ENCODE measurements at regions not wholly inside any gene's neighbourhood (a gene's known extent, or its start where the extent isn't known, plus 50 kb on each side); places are given as distances from the start of the nearest gene placed in this dataset.

GRCh38 chr17:15894913-15895658 lies 49.8 kb upstream of the ADORA2B start:
- no peak for DNase-seq (ENCODE audit: low read depth)
